ENCODE measurements at regions not wholly inside any gene's neighbourhood (a gene's known extent, or its start where the extent isn't known, plus 50 kb on each side); places are given as distances from the start of the nearest gene placed in this dataset.

DNA sequence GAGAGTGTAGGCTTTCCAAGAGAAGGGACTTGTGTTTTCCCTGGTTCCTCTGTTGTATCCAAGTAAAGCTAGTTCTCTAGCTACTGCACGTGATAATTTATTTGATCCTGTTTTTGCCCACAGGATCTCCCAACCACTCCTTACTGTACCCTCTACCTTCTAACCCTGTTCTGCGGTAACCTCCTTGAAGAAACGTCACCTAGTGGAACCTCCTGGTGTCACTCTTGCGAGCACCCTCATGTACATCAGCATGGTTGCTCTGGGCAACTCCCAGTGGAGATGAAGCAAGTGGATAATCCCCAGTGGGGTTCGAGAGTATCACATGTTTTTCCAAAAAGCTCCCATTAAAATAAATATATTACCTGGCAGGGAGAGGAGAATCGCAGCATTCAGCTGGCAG lies 108.9 kb upstream of the CLMP start:
- DNase-seq (ENCODE audit: low read depth in 3 of 3) = no peak

DNA sequence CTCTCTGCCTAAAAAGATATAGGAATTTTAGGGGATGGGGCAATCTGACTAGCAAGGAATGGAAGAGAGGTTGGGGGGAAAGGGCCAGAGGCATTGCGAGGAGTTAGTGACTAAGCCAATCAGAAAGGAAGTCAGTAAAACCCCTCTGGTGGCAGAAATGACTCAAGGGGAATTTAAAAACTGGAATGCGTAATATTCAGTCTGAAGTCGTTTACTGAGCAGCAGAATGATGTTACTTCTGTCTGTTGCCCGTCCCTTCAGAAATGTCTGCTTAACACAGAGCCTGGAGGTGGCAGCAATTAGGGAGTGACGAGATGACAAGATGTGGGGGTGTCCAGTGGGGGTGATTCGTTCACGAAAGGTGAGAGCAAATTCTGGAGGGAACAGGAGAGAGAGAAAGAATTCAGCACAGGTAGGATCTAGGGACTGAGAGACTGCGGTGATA lies 107.7 kb upstream of the CLMP start:
- DNase-seq (ENCODE audit: low read depth in 3 of 3) = peak; percentile 5 to 24 (median 22)

DNA sequence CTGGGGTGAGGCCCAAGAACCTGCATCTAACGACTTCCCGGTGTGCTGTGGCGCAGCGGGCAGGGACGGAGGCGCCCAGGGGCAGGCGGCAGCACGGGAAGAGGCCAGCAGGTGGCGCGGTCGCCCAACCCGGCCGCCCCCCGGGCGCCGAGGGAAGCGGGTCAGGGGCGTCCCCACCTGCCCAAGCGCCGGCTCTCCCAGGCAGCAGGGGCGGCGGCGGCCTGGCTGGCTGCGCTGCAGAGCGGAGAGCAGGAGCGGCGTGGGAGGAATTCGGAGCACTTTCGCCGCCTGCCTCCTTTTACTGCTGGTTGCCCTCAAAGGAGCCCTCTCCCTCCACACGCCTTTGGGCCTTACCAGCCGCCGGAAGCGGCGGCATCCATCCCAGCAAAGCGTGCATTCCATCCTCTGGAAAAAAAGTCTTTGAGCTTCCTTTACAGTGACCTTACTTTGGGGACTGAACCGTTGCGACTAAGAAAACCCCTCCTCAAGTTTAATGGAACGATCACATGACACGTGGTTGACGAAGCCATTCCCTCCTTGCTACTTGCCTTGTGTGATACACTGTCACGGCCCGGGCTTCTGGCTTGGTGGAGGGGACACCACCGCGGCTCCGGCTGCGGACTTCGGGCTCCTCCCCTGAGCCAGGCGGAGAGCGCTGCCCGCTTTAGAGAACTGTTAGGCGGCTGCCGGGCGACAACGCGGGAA lies 106.8 kb upstream of the CLMP start:
- DNase-seq (ENCODE audit: low read depth in 3 of 3) = peak; percentile 41 to 80 (median 62)

DNA sequence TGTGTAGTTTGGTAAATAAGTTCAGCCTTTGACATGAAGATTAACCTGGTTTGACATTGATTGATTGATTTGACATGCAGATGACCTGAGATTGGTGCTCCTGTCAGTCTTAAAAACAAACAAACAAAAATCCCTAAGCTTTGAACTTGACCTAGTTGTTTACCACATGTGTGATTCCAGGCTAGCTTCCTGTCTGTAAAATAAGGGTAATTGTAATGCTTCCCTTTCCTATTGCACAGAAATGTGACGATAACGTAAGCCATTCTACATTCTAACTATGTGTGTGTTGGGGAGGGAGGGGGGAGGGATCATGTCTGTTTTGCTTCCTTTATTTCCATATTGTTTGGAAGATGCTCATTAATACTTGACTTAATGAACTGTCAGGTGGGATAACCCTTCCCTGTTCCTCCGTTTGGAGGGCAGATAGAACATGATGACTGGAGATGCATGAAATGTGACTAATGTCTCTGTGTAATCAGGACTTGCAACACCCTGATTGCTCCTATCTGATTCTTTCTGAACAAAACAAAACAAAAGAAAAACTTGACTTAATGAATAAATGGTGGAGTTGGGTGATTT lies 106.1 kb upstream of the CLMP start:
- no peak for DNase-seq (ENCODE audit: low read depth in 3 of 3)

DNA sequence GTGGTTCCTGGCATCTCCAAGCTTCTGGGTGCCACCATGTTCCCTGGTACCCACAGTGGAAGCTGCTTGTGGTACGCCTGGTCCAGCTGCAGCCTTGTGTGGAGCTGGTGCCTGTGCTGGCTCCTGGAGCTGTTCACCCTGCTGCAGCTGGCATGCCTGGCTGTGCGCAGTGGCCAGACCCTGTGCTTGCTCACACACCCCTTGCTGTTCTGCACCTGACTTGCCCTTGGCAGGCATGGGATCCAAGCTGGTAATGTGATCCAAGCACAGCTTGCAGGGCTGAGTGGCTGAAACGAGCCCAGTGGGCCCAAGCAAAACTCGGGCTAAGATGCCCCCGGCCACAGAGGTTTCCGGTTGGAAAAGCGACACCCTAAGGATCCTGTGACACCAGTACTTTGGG lies 104.7 kb upstream of the CLMP start:
- no peak for DNase-seq (ENCODE audit: low read depth in 3 of 3)

DNA sequence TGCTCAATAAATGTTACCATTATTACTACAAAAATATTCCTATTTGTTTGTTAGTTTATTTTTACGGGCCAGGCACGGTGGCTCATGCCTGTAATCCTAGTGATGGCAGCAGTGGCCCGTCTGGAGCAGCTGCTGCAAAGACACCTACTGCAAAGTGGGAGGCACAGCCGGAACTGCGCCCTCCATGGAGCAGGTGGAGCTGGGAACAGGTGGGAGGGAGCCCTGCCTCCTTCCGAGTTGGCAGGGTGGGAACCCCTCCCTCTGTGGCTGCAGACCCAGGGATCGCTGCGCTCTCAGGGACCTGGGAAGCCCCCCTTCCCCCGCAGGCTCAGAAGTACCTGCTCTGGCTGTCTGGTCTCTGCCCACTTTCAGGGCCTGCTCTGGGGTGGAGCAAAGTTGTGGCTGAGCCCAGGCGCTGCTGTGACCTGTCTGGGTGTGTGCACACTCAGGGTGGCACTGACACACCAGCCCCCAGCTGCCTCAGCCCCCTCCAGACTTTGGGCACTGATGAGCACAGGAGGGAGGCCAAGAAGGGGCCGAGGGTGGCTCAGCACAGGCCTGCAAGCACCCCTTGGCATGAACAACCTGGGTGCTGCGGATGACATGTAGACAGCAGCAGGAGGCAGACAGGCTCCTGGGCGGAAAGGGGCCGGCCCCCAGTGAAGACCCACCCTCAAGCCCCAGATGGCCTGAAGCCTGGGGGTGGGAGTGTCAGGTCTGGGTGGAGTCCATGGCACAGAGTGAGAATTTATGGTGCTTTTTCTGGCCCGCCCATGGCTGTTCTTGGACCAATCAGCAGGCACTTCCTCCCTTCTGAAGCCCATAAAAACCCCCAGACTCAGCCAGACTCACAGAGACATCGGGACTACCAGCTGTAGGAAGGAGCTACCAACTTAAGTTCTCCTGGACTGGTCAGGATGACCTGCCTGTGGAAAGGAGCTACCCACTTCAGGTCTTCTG lies 103.7 kb upstream of the CLMP start:
- DNase-seq (ENCODE audit: low read depth in 3 of 3) = no peak

DNA sequence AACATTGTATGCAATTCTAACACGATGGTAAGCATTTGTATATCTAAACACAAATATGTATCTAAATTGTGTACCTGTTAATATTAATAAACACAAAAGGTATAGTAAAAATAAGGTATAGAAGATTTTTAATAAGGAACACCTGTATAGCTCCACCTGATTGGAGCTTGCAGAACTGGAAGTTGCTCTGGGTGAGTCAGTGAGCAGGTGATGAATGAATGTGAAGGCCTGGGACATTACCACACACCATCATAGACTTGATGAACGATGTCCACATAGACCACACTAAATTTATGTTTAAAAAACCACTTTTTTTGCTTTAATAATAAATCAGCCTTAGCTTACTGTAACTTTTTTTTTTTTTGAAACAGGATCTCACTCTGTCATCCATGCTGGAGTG lies 97.6 kb upstream of the CLMP start:
- no peak for DNase-seq (ENCODE audit: low read depth in 3 of 3)

DNA sequence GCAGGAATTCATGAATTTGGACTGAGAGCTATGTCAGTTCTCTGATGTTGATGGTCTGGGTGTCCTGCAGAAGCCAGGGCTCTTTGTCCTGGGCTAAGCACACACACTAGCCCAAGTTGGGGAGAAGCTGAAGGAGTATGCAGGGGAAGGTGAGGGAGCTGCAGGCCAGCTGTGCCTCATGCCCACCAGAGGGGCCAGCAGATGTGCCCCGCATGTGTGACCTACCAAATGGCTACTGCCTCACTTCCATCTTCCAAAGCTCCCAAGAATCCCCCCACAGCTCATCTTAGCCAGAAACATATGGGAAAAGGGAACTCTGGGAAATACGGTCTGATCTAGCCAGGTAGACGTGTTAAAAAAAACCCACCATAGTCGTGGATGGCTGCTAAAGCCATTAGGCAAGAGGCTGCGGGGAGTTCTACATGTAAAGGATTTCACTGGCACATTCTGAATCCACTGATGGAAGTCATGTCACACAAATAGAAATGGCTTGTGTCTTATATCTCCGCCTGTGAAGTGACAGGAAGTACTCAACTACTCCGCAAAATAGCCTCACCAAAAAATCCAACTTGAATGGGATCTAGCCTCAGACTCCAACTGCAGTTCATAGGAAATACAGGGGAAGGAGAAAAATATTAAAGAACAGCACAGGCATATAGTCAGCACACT lies 96.3 kb upstream of the CLMP start:
- DNase-seq (ENCODE audit: low read depth in 3 of 3) = no peak

DNA sequence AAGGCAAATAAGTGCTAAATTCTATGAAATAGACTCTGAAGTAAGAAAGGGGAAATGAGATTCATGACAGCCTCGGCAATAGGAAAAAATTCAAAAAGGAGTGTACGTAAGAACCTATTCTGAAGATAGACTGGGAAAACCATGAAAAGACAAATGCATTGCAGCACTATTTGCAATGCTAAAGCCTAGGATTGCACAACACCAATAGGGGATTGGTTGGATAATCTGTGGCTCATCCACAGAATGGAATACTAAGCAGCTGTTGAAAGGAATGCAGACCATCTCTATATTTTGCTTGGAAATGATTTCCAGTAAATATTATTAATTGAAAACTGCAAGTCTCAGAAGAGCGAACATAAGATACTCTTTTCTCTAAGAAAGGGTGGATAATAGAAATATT lies 91.7 kb upstream of the CLMP start:
- DNase-seq (ENCODE audit: low read depth in 3 of 3) = no peak

DNA sequence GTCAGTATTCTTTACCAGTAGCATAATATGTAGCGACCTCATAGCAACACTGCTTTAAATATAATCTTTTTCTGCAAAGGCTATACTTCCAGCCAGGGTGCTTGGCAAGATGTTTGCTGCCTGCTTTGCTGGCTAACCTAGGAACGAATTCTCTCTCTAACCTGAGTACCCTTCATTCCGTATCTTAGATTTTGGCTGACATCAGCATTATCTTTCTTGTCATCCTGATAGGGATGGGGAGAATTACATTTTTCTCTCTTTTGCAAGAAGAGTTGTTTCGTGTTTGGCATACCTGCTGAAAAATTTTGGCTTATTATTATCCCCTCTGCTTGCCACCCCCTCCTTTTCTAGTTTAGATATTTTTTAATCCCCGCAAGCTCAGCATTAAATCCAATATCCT lies 91.2 kb upstream of the CLMP start:
- DNase-seq (ENCODE audit: low read depth in 3 of 3) = no peak

DNA sequence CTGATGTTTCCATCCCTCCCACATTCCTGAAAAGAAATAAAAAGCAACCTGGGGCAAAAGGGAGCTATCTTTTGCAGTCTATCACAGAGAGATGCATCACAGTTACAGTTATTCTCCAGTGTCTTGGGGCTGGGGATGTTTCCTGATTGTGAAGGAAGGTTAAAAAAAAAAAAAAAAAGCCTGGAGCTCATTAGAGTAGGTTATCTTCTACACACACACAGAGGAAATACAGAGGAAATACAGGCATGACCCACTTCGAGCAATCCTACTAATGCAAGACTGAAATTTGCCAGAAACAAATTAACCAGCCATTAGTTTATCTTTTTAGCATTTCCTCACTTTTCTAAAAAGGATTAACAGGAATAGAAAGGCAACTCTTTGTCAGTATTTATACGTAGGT lies 89.4 kb upstream of the CLMP start:
- DNase-seq (ENCODE audit: low read depth in 3 of 3) = no peak

DNA sequence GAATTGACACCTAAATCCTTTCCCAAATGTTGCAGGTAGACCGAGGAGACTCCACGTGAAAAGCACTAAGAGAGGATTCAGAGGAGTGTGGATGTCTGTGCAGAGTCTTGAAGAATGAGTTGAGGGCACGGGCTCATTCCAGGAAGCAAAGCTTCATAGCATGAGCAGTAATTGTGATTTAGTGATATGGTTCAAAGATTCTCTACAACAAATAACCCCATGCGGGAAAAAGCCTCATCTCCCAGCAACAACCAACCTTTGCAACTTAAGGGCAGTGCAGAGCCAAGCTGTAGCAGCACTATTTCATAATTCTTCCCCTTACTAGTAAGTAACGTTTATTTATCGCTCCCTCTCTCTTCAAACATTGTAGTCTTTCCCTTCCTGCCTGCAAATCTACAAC lies 87.5 kb upstream of the CLMP start:
- no peak for DNase-seq (ENCODE audit: low read depth in 3 of 3)

DNA sequence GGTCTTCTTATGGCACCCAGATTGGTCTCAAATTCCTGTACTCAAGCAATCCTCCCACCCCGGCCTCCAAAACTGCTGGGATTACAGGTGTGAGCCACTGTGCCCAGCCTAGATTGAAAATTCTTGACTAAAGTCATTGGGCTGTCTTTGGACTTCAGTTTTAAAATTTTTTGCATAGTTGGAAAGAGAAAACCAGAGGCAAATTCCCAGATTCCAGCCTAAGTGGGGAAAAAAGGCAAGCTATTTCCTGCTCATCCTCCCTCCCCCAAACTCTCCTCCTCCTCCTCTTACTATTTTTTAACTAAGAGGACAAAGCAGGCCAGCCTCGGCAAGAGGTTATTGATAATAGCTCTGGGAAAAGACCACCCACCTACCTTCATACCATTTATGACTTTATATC lies 78.6 kb upstream of the CLMP start:
- DNase-seq (ENCODE audit: low read depth in 3 of 3) = no peak

DNA sequence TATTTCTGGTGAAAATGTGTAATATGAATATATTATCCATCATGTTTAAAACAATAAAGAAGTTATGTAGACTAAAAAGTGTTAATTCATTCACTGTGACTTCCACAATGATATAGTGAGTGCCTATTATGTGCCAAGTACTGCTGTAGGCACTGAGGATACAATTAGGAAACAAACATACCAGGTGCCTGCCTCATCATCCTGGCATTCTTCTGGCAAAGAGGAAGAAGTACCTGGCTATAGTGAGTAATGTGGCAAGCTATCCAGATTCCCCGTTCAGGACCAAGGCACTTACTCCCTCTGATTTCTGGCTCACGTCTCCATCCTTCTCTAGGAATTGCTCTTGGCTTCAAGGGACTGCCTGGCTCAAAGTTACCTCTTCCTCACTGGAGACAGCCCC lies 77.5 kb upstream of the CLMP start:
- DNase-seq (ENCODE audit: low read depth in 3 of 3) = no peak

DNA sequence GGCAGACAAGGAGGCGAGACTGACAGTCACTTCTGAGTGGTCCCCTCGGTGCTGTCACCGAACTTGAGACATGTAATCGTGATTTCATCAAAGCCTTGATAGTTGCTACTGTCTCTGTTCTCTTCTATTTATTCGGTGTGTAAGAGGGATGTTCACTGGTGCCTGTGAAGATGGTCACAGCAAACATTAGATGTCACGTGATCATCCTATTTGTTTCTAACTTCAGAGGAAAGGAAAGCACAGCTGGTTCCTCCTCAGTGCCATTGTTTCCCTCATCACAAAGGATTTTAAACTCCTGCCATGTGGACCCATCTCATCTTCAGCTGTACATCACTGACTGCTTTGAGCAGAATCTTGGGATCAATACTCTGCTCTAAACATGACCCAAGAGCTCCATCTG lies 73.1 kb upstream of the CLMP start:
- DNase-seq (ENCODE audit: low read depth in 3 of 3) = no peak

DNA sequence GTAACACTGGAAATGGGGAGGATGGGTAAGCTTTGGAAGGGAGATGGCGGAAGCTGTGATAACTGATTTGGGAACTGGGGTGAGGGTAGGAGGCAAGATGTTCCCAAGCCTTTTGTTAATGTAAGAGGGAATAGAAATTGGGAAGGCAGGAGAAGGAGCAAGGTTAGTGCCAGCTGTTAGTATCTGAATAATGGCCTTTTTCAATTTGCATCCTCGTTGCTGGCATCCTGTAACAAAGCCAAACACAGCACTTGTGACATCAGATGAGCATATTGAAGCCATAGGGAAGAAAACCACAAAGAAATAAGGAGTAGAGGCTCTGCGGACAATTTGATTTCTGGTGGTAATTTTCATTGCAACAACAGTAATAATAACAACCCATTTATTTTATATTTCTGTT lies 70.9 kb upstream of the CLMP start:
- no peak for DNase-seq (ENCODE audit: low read depth in 3 of 3)

DNA sequence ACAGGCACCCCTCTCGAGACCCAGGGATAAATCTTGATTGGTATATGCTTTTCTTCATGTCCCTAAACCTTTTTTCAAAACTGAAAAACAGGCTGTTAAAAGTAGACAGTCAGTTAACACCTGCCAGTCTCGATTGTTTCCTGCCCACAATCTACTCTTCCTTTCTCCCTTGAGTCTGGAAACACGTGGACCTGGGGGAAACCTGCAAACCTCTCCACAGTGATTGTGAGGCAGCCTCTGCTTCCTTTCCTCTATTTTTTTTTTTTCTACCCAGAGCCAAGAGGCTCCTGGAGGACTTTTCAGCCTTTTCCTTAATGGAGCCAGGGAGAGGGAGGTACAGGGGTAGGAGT lies 69.4 kb upstream of the CLMP start:
- no peak for DNase-seq (ENCODE audit: low read depth in 3 of 3)

DNA sequence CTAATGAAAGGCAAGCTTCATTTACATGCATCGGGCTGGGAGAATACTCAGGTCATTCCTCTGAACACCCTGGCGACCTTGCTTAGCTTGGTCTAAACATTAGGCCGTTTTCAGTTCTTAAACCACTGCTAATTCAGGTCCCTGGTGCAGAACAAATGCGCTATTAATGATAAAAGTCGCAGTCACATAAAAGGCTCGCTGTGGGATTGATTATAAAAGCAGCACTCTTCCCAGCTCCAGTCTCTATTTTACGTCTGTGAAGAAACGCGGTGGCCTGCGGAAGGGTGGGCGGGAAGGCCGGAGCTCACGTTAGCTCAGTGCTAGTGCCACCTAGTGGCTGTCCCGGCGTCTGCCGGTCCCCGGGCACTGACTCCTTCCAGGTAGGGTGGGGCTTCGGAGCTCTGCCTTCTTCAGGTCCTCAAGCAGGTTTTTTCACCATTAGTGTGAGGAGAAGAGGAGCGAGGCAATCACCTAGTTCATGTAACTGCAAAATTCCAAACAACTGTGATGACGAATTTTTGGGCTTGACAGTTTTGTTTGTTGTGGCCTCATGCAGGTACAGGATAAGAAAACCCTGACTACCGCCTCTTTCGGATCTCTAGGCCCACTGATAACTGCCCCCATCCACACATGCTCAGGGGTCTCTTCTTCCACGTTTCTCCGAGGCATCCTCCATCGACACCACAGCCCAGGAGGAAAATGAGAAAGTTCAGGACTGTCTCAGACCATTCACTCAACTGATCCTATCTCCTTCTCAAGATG lies 66.5 kb upstream of the CLMP start:
- DNase-seq (ENCODE audit: low read depth in 3 of 3) = peak; percentile 39 to 76 (median 45)

DNA sequence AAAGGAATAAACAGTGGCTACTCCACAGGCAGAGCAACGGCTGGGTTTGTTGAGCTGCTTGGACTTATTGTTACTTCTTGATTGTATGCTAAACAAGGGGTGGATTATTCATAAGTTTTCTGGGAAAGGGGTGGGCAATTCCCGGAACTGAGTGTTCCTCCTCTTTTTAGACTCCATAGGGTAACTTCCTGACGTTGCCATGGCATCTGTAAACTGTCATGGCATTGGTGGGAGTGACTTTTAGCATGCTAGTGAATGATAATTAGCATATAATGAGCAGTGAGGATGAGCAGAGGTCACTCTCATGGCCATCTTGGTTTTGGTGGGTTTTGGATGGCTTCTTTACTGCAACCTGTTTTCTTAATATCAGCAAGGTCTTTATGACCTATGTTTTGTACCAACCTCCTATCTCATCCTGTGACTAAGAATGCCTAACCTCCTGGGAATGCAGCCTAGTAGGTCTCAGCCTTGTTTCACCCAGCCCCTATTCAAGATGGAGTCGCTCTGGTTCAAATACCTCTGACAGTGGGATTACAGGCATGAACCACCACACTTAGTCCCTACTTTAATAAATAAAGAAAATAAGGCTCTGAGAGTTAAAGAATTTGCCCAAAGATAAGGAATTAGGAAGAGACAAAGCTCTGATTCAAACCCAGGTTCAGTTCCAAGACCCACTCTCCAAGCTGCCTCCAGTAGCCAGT lies 65.6 kb upstream of the CLMP start:
- no peak for DNase-seq (ENCODE audit: low read depth in 3 of 3)

DNA sequence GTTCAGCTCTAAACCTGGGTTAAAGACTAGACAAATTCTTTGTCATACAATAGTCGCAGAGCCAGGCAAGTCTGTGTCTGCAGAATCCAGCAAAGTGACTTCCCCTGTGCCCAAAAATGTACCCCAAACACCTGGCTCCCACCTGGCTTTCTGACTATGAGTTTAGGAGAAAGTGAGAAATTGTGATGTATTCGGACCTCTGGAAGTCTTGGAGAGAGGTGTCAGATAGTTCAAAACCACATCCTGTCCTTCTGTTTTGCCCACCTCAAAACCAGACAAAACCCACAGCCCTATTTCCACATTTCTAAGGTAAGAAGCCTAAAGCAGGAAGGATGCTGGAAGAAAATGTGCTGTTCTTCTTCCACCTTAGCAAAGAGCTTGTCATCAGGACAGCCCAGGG lies 63.8 kb upstream of the CLMP start:
- no peak for DNase-seq (ENCODE audit: low read depth in 3 of 3)

DNA sequence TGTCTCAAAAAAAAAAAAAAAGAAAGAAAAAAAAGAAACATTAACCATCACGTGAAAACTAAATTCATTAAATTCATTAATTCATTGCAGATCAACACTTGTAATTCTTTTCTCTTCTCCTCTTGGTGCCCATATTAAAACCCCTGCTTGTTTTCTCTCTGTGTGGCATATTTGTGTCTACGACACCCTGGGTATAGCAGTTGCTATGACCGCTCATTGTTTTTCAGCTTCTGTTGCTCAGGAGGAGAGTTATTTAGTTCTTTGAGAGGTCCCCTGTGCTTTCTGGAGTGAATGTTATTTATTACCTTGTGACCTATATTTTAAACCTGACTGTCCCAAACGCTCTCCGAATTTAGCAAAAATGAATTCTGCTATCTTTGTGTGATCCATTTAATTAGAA lies 62.3 kb upstream of the CLMP start:
- DNase-seq (ENCODE audit: low read depth in 3 of 3) = no peak
